HEK293T (cell line): ENCODE measurements at regions not wholly inside any gene's neighbourhood (a gene's known extent, or its start where the extent isn't known, plus 50 kb on each side); places are given as distances from the start of the nearest gene placed in this dataset.
A peak's percentile ranks its signal among the peaks of the same experiment; 100 is the strongest.

Source experiments
- CTCF ChIA-PET: fragments of 350-600 bp; formaldehyde crosslinking; extraction: SDS; loops from one replicate; lab custom pipeline; 2021; ENCODE audit warnings: antibody characterized with exemption, inconsistent platforms; lab: Yijun Ruan, JAX
- POLR2A ChIA-PET: fragments of 350-600 bp; formaldehyde crosslinking; extraction: SDS; loops from one replicate; lab custom pipeline; 2020; ENCODE audit warnings: antibody characterized with exemption, inconsistent platforms; lab: Yijun Ruan, JAX
- DNase-seq: peaks from one replicate; pipeline ENCODE4 v3.0.0; 2012; ENCODE audit warnings: mixed read lengths; ENCODE audit errors: extremely low spot score
- ARNT ChIP-seq: fragments of 450-650 bp; IDR thresholded peaks from 2 replicates; pipeline ENCODE4 v1.6.1; 2017; ENCODE audit warnings: mild to moderate bottlenecking
- BHLHE40 ChIP-seq: fragments of 450-650 bp; IDR thresholded peaks from 2 replicates; pipeline ENCODE4 v1.6.1; 2016; ENCODE audit warnings: mild to moderate bottlenecking, moderate library complexity, borderline replicate concordance
- CTBP1 ChIP-seq: fragments of 450-650 bp; IDR thresholded peaks from 2 replicates; pipeline ENCODE4 v1.6.1; 2016; ENCODE audit warnings: borderline replicate concordance
- ELF4 ChIP-seq: fragments of 450-650 bp; IDR thresholded peaks from 2 replicates; pipeline ENCODE4 v1.6.1; 2017; ENCODE audit warnings: antibody characterized with exemption
- FOXA1 ChIP-seq: fragments of 450-650 bp; IDR thresholded peaks from 2 replicates; pipeline ENCODE4 v1.6.1; 2016; ENCODE audit warnings: mild to moderate bottlenecking
- FOXK2 ChIP-seq: fragments of 450-650 bp; IDR thresholded peaks from 2 replicates; pipeline ENCODE4 v1.6.1; 2016; ENCODE audit warnings: mild to moderate bottlenecking
- FOXM1 ChIP-seq: fragments of 450-650 bp; IDR thresholded peaks from 2 replicates; pipeline ENCODE4 v1.6.1; 2017; ENCODE audit warnings: mild to moderate bottlenecking, borderline replicate concordance
- HDGF ChIP-seq: fragments of 450-650 bp; IDR thresholded peaks from 2 replicates; pipeline ENCODE4 v1.6.1; 2017; ENCODE audit warnings: antibody characterized with exemption, borderline replicate concordance
- L3MBTL2 ChIP-seq: fragments of 450-650 bp; conservative IDR thresholded peaks from 2 replicates; pipeline ENCODE4 v1.6.1; 2016; ENCODE audit warnings: mild to moderate bottlenecking
- LEF1 ChIP-seq: fragments of 450-650 bp; IDR thresholded peaks from 2 replicates; pipeline ENCODE4 v1.6.1; 2017; ENCODE audit warnings: mild to moderate bottlenecking, borderline replicate concordance
- NFRKB ChIP-seq: fragments of 450-650 bp; IDR thresholded peaks from 2 replicates; pipeline ENCODE4 v1.6.1; 2016; ENCODE audit warnings: mild to moderate bottlenecking, moderate library complexity
- SP1 ChIP-seq: fragments of 450-650 bp; IDR thresholded peaks from 2 replicates; pipeline ENCODE4 v1.6.1; 2017
- SUZ12 ChIP-seq: fragments of 450-650 bp; IDR thresholded peaks from 2 replicates; pipeline ENCODE4 v1.6.1; 2016; ENCODE audit warnings: mild to moderate bottlenecking
- TARDBP ChIP-seq: fragments of 450-650 bp; IDR thresholded peaks from 2 replicates; pipeline ENCODE4 v1.6.1; 2016
- ZNF384 ChIP-seq: fragments of 450-650 bp; IDR thresholded peaks from 2 replicates; pipeline ENCODE4 v1.6.1; 2016
- TF ChIP-seq, protein P1 (sequence below): fragments of 450-650 bp; IDR thresholded peaks from 2 replicates; pipeline ENCODE4 v1.6.1; 2016

DNA sequence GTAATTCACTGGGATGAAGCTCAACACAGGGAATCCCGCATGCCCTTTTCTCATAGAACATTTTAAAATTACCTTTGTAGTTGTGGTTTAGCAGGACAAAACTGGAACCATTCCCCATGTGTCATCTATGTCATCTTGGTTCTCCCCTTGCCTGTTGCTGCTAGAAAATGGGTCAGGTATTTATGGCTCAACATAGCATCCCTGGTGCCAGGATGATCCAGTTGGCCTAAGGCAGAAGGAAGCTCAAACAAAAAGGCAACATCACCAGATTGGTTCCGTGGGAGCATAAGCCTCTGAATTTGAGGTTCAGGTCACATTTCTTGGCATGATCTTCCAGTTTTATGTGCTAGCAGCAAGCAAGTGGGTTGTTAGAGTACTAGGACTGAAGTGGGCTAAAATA lies 552.6 kb upstream of the BOD1L1 start:
- DNase-seq = no peak
- ChIA-PET POLR2A (no interaction called here), CTCF (no interaction called here)
- TF ChIP-seq CTBP1 = no peak
- TF ChIP-seq ZNF384 = no peak
- TF ChIP-seq SP1 = no peak
- no peak for TF ChIP-seq L3MBTL2

DNA sequence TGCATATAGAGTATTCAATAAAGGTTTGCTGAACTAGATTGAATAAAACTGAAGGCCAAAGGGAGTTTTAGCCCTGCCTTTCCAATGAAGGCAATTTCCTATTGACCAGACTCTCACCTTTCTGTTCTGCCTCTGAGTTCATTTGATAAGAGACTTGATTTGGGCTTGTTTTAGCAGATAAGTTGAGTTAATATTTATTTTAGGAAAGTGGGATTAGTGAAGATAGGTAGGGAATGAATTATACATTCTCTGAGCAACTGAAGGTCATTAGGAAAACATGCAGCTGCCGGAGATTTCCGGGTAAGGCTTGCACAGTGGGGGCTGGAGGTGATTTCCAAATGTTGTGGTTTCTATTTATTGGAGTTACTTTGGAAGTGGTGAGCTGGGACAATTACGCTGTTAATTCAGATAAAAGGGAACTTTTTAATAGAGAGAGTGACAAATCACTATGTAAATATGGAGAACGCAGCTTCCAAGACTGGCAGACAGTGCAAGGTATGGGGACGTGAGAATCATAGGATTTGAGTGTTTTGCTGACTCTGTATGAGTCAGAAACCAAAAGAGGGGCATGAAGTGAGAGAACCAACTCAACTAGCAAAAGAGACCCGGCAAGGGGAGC lies 553.6 kb upstream of the BOD1L1 start:
- POLR2A ChIA-PET = no interaction called here
- TF ChIP-seq, protein P1, sequence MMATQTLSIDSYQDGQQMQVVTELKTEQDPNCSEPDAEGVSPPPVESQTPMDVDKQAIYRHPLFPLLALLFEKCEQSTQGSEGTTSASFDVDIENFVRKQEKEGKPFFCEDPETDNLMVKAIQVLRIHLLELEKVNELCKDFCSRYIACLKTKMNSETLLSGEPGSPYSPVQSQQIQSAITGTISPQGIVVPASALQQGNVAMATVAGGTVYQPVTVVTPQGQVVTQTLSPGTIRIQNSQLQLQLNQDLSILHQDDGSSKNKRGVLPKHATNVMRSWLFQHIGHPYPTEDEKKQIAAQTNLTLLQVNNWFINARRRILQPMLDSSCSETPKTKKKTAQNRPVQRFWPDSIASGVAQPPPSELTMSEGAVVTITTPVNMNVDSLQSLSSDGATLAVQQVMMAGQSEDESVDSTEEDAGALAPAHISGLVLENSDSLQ = no peak
- TF ChIP-seq L3MBTL2 (no peak), TARDBP (no peak), SUZ12 (no peak), NFRKB (no peak), SP1 (no peak), CTBP1 (no peak), HDGF (no peak), ELF4 (no peak), LEF1 (no peak), ARNT (no peak), ZNF384 (no peak), BHLHE40 (no peak), FOXA1 (no peak), FOXM1 (no peak), FOXK2 (no peak)
- CTCF ChIA-PET = no interaction called here
- no peak for DNase-seq

DNA sequence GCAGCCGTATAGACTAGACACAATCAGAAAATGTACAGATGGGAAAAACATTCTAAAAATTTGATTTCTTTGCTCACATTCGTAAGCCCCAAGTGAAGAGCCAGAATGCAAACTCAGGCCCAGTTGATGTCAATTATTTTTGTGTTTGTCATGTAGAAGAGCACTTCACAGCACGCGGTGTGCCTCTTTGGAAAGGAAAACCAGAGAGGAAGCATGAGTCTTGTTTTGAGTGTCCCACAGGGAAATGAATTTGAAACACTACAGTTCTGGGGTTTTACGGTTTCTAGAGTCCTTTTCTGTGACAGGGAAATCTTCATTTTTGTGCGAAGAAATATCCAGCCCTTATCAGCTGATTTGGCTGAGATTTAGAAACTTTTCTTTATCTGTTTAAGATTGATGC lies 554.6 kb upstream of the BOD1L1 start:
- TF ChIP-seq HDGF (no peak), SUZ12 (no peak), LEF1 (no peak), ELF4 (no peak), FOXK2 (no peak), BHLHE40 (no peak), CTBP1 (no peak), L3MBTL2 (no peak), SP1 (no peak), NFRKB (no peak), ZNF384 (no peak), ARNT (no peak)
- ChIA-PET CTCF (no interaction called here), POLR2A (no interaction called here)
- no peak for DNase-seq

DNA sequence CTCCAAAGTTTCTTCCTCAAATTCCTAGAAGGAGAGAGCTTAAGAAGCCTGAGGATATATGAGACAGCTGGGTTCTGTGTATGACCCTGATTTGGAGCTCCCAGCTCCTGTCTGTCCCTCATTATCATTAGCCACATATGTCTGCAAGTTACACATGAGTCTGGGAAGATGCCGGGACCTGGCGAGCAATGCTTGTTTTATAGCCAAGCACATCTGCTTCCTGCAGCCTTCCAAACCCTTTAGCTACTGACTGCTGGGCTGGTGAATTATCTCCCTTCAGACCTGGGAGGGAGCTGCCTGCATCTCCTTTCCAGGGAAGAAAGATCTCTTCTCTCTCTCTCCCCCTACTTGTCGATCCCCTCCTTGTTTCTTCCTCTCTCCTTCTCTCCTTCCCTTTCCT lies 556.7 kb upstream of the BOD1L1 start:
- no peak for DNase-seq
- ChIA-PET CTCF (no interaction called here), POLR2A (no interaction called here)
- TF ChIP-seq FOXK2 (no peak), HDGF (no peak), FOXA1 (no peak)

DNA sequence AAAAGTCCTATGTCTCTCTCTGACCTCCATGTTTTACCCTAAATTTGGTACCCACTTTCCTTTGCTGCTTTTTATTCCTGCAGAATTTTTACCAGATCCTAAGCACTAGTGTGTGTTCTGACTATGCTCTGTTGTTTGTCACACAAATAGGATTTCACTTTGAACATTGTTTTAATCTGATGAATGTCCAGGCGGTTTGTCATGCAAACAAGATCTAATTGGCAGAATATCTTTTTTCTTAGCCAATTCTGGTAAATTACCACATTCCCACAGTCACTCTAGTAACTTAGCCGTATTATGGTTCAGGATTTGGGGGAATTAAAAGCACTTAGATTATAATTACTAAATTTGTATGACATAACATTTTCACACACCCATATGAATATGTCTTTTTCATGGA lies 557.2 kb upstream of the BOD1L1 start:
- POLR2A ChIA-PET = no interaction called here
- CTCF ChIA-PET = no interaction called here

DNA sequence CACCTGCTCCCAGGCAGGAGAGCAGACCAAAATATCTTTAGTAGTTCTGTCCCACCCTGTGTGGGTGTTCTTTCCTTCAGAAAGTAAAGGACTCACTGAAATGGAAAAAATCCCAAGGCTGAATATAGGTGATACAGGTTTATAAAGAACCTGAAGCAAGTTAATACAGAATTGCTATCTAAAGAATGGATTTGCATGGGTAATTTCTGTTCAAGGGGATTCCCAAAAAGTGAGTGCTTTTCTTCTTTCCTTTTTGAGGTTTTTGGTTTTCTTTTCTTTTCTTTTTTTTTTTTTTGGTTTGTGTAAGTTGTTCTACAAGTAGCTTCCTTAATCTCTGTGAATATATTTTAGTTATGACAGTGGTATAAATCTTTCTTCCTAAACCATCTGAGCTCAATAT lies 560.7 kb upstream of the BOD1L1 start:
- no peak for TF ChIP-seq ARNT
- no peak for TF ChIP-seq LEF1
- TF ChIP-seq FOXM1 = no peak
- TF ChIP-seq BHLHE40 = no peak
- no peak for TF ChIP-seq SP1
- TF ChIP-seq FOXK2 = no peak
- TF ChIP-seq TARDBP = no peak
- DNase-seq = no peak
- ChIA-PET CTCF (no interaction called here), POLR2A (no interaction called here)

More for the DNA sequence above, 557.2 kb upstream of the BOD1L1 start:
- TF ChIP-seq SP1 = no peak
- no peak for DNase-seq

DNA sequence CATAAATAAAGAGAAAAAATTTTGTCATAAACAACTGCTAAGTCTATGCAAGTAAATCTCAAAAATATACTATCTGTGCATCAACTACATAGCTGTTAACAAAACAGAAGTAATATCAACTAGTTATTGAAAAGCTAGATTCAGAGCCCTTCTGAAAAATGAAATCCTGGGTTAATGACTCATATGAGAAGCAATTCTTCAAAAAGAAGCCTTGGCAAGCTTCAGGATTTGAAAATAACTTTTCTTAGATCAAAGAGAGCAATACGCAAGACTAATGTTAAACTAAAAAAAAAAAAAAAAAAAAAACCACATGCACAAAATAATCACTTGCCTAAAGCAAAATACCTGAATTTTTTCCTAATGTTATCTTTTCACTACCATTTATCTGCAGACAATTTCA lies 566.1 kb upstream of the BOD1L1 start:
- DNase-seq = no peak
- ChIA-PET POLR2A (no interaction called here), CTCF (no interaction called here)
- TF ChIP-seq SUZ12 = no peak
- TF ChIP-seq, protein P1 = no peak
- no peak for TF ChIP-seq LEF1
- TF ChIP-seq FOXK2 = no peak
- TF ChIP-seq L3MBTL2 = no peak
- TF ChIP-seq CTBP1 = no peak
- TF ChIP-seq HDGF = no peak

DNA sequence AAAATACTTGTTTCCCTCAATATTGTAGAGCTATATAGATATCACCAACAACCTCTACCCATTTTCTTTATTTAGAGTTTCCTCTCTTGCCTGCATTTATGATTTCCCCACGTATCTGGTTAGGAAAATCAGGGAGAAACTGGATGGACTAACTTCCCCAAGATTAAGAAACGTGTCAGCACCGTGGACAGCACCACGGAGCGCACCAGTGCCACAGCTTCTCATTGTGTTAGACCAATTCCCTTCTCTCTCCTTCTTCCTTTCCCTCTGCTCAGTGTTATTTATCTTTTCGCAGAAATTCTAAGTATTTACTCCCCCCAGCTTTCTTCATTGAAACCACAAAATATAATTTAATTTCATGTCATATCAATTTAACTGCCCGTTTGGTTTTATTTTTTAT lies 568.6 kb upstream of the BOD1L1 start:
- no peak for TF ChIP-seq LEF1
- TF ChIP-seq ZNF384 = no peak
- no peak for TF ChIP-seq FOXA1
- no peak for TF ChIP-seq FOXM1
- TF ChIP-seq, protein P1 = no peak
- TF ChIP-seq SP1 = no peak
- no peak for TF ChIP-seq ARNT
- TF ChIP-seq L3MBTL2 = no peak
- TF ChIP-seq NFRKB = no peak
- no peak for TF ChIP-seq ELF4
- no peak for TF ChIP-seq HDGF
- TF ChIP-seq FOXK2 = no peak
- no peak for TF ChIP-seq BHLHE40
- no peak for TF ChIP-seq SUZ12
- TF ChIP-seq CTBP1 = no peak
- TF ChIP-seq TARDBP = no peak
- ChIA-PET CTCF (no interaction called here), POLR2A (no interaction called here)
- peak; percentile 7 for DNase-seq
